Fibroblast of mammary gland (primary cell): ENCODE measurements at regions not wholly inside any gene's neighbourhood (a gene's known extent, or its start where the extent isn't known, plus 50 kb on each side); places are given as distances from the start of the nearest gene placed in this dataset.

Experiments
- DNase-seq: peaks from one replicate; pipeline ENCODE4 v3.0.0-alpha.2; 2010; ENCODE audit warnings: low read depth
- H3K4me3 ChIP-seq: 2 replicates; pipeline ENCODE4 v1.5.1; 2011; ENCODE audit warnings: low read depth, mild to moderate bottlenecking, low read length, moderate library complexity; ENCODE audit not compliant: control insufficient read depth
- TF ChIP-seq, protein P1 (sequence below): conservative IDR thresholded peaks from 2 replicates; pipeline ENCODE4 v1.5.1; 2011; ENCODE audit warnings: low read depth, low read length, inconsistent platforms; ENCODE audit not compliant: control insufficient read depth, insufficient read depth

DNA sequence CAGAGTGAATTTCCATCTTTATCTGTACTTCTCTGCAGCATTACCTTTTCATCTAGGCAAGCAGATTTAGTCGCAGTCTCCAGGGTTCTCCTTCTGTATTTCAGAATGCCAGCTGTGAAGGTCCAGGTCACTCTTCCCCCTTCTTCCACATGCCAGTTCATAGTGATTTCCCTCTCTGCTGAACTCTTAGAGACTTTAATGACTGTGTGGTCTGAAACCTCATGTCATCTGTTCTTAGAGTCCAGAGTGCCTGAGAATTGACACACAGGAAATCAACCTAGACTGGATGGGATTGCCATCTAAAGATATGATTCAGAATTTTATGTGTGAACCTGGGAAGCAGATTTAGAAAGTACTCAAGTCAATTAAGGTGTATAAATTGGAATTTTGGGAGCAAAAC lies 248.1 kb downstream of the TPBG start:
- no peak overlapping the region for H3K4me3 ChIP-seq
- TF ChIP-seq, protein P1, sequence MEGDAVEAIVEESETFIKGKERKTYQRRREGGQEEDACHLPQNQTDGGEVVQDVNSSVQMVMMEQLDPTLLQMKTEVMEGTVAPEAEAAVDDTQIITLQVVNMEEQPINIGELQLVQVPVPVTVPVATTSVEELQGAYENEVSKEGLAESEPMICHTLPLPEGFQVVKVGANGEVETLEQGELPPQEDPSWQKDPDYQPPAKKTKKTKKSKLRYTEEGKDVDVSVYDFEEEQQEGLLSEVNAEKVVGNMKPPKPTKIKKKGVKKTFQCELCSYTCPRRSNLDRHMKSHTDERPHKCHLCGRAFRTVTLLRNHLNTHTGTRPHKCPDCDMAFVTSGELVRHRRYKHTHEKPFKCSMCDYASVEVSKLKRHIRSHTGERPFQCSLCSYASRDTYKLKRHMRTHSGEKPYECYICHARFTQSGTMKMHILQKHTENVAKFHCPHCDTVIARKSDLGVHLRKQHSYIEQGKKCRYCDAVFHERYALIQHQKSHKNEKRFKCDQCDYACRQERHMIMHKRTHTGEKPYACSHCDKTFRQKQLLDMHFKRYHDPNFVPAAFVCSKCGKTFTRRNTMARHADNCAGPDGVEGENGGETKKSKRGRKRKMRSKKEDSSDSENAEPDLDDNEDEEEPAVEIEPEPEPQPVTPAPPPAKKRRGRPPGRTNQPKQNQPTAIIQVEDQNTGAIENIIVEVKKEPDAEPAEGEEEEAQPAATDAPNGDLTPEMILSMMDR: no peak
- no peak for DNase-seq

DNA sequence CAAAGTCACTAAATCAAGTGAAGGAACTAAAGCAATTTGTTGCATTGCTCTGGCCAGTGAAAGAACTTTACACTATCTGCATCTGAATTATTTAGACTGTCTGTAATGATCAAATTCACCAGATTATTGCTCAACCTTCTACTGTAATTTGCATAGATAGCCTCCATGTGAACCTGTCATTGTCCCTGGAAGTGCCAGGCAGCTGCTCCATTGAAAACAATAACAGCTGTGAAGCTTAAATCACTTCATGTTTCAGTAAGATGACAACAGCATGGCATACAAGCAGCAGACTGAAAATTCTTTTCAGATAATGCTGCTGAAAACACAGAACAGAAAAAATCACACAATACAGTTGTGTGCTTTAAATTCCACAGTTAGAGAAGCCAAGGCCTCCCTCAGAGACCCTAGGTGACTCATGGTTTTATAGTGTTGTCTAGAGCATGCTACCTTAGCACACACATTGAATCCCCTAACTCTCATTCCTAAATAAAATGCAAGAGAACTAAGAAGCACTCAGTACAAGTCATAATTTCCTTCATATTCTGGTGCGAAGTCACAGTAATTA lies 248.9 kb downstream of the TPBG start:
- TF ChIP-seq, protein P1: no peak
- H3K4me3 ChIP-seq: no peak overlapping the region
- DNase-seq: no peak

DNA sequence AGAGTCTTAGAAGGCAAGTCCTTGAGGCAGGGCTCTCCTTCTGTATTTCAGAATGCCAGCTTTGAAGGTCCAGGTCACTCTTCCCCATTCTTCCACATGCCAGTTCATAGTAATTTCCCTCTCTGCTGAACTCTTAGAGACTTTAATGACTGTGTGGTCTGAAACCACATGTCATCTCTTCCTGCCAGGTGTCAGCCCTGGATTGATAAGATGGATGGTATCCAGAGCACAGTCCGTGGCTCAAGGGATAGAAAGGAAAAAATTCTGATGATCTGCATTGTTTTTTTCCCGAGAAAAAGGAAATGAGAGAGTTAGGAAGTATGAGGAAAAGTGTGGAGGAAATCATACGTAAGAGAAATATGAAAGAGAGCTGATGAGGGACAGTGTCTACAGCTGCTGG lies 250.9 kb downstream of the TPBG start:
- DNase-seq: no peak
- TF ChIP-seq, protein P1: no peak
- no peak overlapping the region for H3K4me3 ChIP-seq

- peak; percentile 52 for DNase-seq
- TF ChIP-seq, protein P1: peak; percentile 29
- no peak overlapping the region for H3K4me3 ChIP-seq
Measured at GRCh38 chr6:82616386-82617028, 252.9 kb downstream of the TPBG start.

GRCh38 chr6:82617648-82618047 lies 254.0 kb downstream of the TPBG start:
- TF ChIP-seq, protein P1: no peak
- DNase-seq: peak; percentile 17
- no peak overlapping the region for H3K4me3 ChIP-seq

DNA sequence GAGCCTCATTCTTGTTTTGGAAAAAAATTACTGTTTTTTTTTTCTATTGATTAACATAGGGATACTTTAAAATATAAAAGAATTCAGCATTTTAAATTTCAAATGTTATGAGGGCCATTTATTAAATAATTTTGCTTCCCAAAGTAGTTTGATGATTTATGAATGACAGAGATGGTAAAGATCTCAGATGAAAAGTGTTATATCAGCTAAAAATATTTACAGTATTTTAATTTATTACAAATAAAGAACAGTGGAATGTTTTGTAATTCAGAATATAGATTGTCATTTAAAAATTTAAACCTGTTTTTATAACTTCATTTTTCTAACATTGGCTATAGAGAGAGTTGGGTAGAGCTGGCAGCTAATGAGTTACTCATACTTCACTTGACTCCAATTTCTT lies 256.0 kb downstream of the TPBG start:
- no peak overlapping the region for H3K4me3 ChIP-seq
- TF ChIP-seq, protein P1: no peak
- DNase-seq: no peak

DNA sequence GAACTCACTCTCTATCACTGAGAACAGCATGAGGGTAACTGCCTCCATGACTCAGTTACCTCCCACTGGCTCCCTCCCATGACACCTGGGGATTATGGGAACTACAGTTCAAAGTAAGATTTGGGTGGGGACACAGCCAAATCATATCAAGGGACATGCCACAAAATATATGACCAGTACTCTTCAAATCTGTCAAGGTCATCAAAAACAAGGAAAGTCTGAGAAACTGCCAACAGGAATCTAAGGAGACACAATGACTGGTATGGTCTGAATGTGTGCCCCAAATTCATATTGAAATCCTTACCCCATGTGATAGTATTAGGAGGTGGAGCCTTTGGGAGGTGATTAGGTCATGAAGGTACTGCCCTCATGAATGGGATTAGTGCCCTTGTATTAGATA lies 258.8 kb downstream of the TPBG start:
- H3K4me3 ChIP-seq: no peak overlapping the region
- DNase-seq: no peak
- TF ChIP-seq, protein P1: no peak
